GM12873 (cell line): ENCODE measurements at regions not wholly inside any gene's neighbourhood (a gene's known extent, or its start where the extent isn't known, plus 50 kb on each side); places are given as distances from the start of the nearest gene placed in this dataset.

Experiments used
- CTCF ChIP-seq: IDR thresholded peaks from 2 replicates; pipeline ENCODE4 v1.5.1; 2012; ENCODE audit warnings: low read depth, mild to moderate bottlenecking, moderate library complexity, low read length, control low read depth; ENCODE audit not compliant: insufficient read depth; ENCODE audit errors: missing control alignments

GRCh38 chr1:201729973-201730608 is 98.9 kb upstream of the IPO9 start:
- no peak for TF ChIP-seq CTCF

DNA sequence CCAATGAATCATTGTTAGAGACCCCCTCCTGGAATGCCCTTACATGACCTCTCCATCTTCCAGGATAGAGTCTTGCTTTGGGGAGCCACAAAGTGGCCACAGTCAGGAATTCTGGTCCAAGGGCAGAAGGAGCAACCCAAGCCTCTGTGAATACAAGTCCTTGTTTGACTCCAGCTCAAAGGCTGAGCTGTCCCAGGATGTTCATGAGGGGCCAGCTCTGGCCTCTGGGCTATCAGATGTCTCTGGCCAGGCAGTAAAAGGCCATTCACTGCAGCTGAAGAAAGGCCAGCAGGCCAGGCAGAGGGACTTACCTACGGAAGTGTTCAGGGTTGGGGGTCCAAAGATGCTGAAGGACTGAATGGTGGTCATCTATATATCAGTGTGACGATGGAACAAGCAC is 98.3 kb upstream of the IPO9 start:
- TF ChIP-seq CTCF, result no peak

GRCh38 chr1:201731142-201731541 is 97.8 kb upstream of the IPO9 start:
- no peak for TF ChIP-seq CTCF

GRCh38 chr1:201731592-201731991 is 97.4 kb upstream of the IPO9 start:
- no peak for TF ChIP-seq CTCF

GRCh38 chr1:201732351-201732750 is 96.6 kb upstream of the IPO9 start:
- no peak for TF ChIP-seq CTCF

- TF ChIP-seq CTCF, result no peak
Observed at GRCh38 chr1:201734786-201735185, 94.2 kb upstream of the IPO9 start.

- no peak for TF ChIP-seq CTCF
Observed at GRCh38 chr1:201736707-201737320, 92.1 kb upstream of the IPO9 start.
